ENCODE measurements at regions not wholly inside any gene's neighbourhood (a gene's known extent, or its start where the extent isn't known, plus 50 kb on each side); places are given as distances from the start of the nearest gene placed in this dataset.

DNA sequence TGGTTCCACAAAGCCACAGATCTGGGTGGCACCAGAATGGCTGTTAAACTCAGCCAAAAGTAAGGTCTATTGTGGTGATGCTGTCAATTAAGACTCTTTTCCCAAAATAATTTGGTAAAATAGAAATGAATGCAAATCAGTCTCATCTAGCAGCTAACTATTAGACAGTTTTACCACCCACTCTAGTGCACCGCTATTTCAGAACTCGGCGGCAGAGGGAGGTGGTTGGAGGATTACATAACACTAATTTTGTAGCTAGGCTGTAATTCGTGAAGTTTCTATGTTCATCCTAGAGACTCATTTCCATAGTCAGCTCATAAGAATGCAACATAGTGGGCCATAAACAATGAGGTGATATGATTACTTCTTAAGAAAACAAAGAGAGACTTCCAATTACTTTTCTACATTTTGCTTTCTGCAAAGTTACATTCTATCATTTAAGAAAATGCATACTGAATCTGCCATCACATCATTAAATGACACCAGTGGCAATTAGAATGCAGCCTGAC lies 413.8 kb downstream of the FBXO15 start:
- H3K27ac ChIP-seq (ENCODE audit: low read depth in 1 of 2, low read length in 2 of 2), result no peak overlapping the region
- 89 to 94% methylated on average over 4 of the region's 4 CpGs for WGBS, 2 donors
- DNase-seq, result no peak
- peaks cover 1% of the 10 kb centered on the region for H3K9me3 ChIP-seq (ENCODE audit: control insufficient read depth, low read length)
- intact Hi-C loops (cut with DNase I), result no loop called here
- H3K27me3 ChIP-seq (ENCODE audit: control insufficient read depth in 1 of 2, insufficient read depth in 2 of 2, low read length in 1 of 2), result no peaks in the 10 kb centered on the region
- ATAC-seq (ENCODE audit: low FRiP score), result no peak
- H3K4me1 ChIP-seq (ENCODE audit: control insufficient read depth in 1 of 2, insufficient read depth in 2 of 2, low read length in 2 of 2), result no peaks in the 10 kb centered on the region
- H3K4me3 ChIP-seq (ENCODE audit: low read length in 2 of 2), result no peak overlapping the region
- H3K36me3 ChIP-seq (ENCODE audit: control insufficient read depth in 1 of 2, insufficient read depth in 2 of 2, low read length in 1 of 2), result no peaks in the 10 kb centered on the region

DNA sequence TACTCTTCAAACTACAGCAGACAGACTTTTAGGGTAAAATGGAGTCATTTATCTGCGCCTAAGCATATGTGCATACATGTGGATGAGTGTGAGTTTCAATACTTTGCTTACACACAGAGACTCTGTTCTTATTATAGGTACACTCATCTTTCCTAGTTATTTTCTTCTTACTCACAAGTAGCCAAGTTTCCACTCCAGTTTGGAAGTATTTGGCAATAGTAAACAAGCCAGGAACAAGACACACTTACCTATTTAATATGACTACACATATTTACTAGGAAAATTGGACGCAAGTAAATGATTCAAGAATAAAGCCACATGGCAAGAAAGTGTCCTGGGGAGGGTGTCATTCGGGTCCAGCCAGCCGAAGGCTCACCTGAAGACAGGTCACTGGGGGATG lies 414.3 kb downstream of the FBXO15 start:
- Histone ChIP-seq H3K4me3 (ENCODE audit: low read length in 2 of 2) (no peak overlapping the region), H3K27ac (ENCODE audit: low read depth in 1 of 2, low read length in 2 of 2) (no peak overlapping the region), H3K9me3 (ENCODE audit: control insufficient read depth, low read length) (peaks cover 1% of the 10 kb centered on the region), H3K4me1 (ENCODE audit: control insufficient read depth in 1 of 2, insufficient read depth in 2 of 2, low read length in 2 of 2) (no peaks in the 10 kb centered on the region), H3K27me3 (ENCODE audit: control insufficient read depth in 1 of 2, insufficient read depth in 2 of 2, low read length in 1 of 2) (no peaks in the 10 kb centered on the region), H3K36me3 (ENCODE audit: control insufficient read depth in 1 of 2, insufficient read depth in 2 of 2, low read length in 1 of 2) (no peaks in the 10 kb centered on the region)
- ATAC-seq (ENCODE audit: low FRiP score) (no peak), DNase-seq (no peak)
- WGBS, 2 donors, result 88 to 89% methylated on average over 4 of the region's 4 CpGs
- intact Hi-C loops (cut with DNase I), result no loop called here

DNA sequence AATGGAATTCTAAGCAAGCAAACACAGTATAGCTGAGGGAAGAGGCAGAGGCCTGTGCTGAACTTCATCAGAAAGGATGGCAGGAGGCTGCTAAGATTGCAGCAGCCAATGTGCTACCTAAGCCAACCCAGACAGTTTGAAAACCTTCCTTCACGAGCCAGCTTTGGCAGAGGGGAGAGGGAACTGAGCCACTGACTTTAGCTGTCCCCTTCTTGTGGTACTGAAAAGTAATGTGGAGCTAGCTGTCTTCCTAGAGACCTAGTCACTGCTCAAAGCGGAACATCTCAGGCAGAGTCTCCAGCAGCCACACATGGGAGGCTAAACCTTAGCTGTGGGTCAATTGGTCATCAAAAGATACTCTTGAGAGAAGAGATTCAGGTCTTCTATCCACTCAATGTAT lies 419.0 kb downstream of the FBXO15 start:
- WGBS, 2 donors, result 26 to 45% methylated on average over 2 of the region's 2 CpGs
- no peak overlapping the region for H3K27ac ChIP-seq (ENCODE audit: low read depth in 1 of 2, low read length in 2 of 2)
- no peaks in the 10 kb centered on the region for H3K36me3 ChIP-seq (ENCODE audit: control insufficient read depth in 1 of 2, insufficient read depth in 2 of 2, low read length in 1 of 2)
- H3K9me3 ChIP-seq (ENCODE audit: control insufficient read depth, low read length), result peaks cover 1% of the 10 kb centered on the region
- H3K4me3 ChIP-seq (ENCODE audit: low read length in 2 of 2), result no peak overlapping the region
- no peaks in the 10 kb centered on the region for H3K4me1 ChIP-seq (ENCODE audit: control insufficient read depth in 1 of 2, insufficient read depth in 2 of 2, low read length in 2 of 2)
- intact Hi-C loops (cut with DNase I), result no loop called here
- ATAC-seq (ENCODE audit: low FRiP score) (no peak), DNase-seq (no peak)
- H3K27me3 ChIP-seq (ENCODE audit: control insufficient read depth in 1 of 2, insufficient read depth in 2 of 2, low read length in 1 of 2), result no peaks in the 10 kb centered on the region

DNA sequence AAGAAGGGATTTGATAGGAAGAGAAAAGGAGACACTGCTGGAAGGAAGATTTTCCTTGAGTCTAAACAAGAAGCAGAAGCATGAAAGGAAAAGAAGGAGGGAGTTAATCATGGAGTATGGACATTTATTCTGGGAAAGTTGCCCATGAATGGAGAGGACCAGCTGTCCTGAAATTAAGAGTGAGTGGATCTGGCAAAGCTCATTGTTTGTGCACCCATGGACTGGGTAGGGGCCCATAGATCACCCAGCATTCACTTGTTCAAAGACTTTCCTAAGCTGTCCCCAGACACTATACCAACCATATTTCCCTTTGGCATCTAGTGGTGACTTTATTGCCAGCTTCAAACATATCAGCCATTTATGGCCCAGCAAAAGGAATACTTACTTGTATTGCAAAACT lies 422.7 kb downstream of the FBXO15 start:
- intact Hi-C loops (cut with DNase I), result no loop called here
- ATAC-seq (ENCODE audit: low FRiP score) (no peak), DNase-seq (no peak)
- Histone ChIP-seq H3K4me3 (ENCODE audit: low read length in 2 of 2) (no peak overlapping the region), H3K36me3 (ENCODE audit: control insufficient read depth in 1 of 2, insufficient read depth in 2 of 2, low read length in 1 of 2) (no peaks in the 10 kb centered on the region), H3K27me3 (ENCODE audit: control insufficient read depth in 1 of 2, insufficient read depth in 2 of 2, low read length in 1 of 2) (no peaks in the 10 kb centered on the region), H3K27ac (ENCODE audit: low read depth in 1 of 2, low read length in 2 of 2) (no peak overlapping the region), H3K4me1 (ENCODE audit: control insufficient read depth in 1 of 2, insufficient read depth in 2 of 2, low read length in 2 of 2) (no peaks in the 10 kb centered on the region), H3K9me3 (ENCODE audit: control insufficient read depth, low read length) (no peaks in the 10 kb centered on the region)

DNA sequence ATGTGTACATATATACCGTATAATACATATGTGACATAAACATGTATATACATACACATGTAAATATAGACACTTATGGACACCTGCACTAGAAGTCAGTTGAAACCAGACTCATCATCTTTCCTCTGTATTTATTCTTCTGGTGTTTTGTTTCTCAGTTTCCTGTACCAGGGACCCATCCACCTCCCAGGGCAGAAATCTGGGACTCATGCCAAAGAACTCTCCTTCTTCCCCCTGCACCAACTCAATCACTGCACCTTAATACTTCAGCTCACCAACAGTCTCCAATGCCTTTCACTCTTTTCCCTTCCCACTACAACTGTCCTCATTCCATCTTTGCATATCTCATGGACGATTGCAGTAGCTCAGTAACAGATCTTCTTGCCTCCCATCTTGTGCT lies 428.0 kb downstream of the FBXO15 start:
- no peaks in the 10 kb centered on the region for H3K36me3 ChIP-seq (ENCODE audit: control insufficient read depth in 1 of 2, insufficient read depth in 2 of 2, low read length in 1 of 2)
- DNase-seq, result no peak
- no peak for ATAC-seq (ENCODE audit: low FRiP score)
- intact Hi-C loops (cut with DNase I), result no loop called here
- H3K27me3 ChIP-seq (ENCODE audit: control insufficient read depth in 1 of 2, insufficient read depth in 2 of 2, low read length in 1 of 2), result no peaks in the 10 kb centered on the region
- no peaks in the 10 kb centered on the region for H3K4me1 ChIP-seq (ENCODE audit: control insufficient read depth in 1 of 2, insufficient read depth in 2 of 2, low read length in 2 of 2)
- H3K27ac ChIP-seq (ENCODE audit: low read depth in 1 of 2, low read length in 2 of 2), result no peak overlapping the region
- 70 to 79% methylated on average over 2 of the region's 2 CpGs for WGBS, 2 donors
- no peak overlapping the region for H3K4me3 ChIP-seq (ENCODE audit: low read length in 2 of 2)
- H3K9me3 ChIP-seq (ENCODE audit: control insufficient read depth, low read length), result no peaks in the 10 kb centered on the region

DNA sequence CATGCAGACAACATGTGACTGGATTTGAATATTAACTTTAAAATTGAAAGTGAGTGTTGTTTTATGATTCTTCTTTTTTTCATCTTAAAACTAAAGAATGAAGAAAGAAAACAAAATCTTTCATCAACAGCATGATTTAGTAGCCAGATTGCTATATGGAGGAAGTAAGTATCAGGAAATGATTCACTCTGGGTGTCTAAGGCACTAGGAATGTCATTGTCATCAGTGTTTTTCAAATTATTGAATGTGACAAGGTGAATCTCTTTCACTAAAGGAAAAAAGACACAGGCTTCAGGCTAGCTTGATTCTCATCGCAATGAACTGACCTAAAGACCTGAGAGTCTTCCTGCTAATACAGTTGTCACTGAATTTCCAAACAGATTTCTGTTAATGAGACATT lies 430.1 kb downstream of the FBXO15 start:
- no peaks in the 10 kb centered on the region for H3K27me3 ChIP-seq (ENCODE audit: control insufficient read depth in 1 of 2, insufficient read depth in 2 of 2, low read length in 1 of 2)
- H3K9me3 ChIP-seq (ENCODE audit: control insufficient read depth, low read length), result no peaks in the 10 kb centered on the region
- DNase-seq (no peak), ATAC-seq (ENCODE audit: low FRiP score) (no peak)
- H3K4me1 ChIP-seq (ENCODE audit: control insufficient read depth in 1 of 2, insufficient read depth in 2 of 2, low read length in 2 of 2), result no peaks in the 10 kb centered on the region
- WGBS, 2 donors, result 85 to 93% methylated on average over 1 of the region's 1 CpG
- no peak overlapping the region for H3K27ac ChIP-seq (ENCODE audit: low read depth in 1 of 2, low read length in 2 of 2)
- H3K4me3 ChIP-seq (ENCODE audit: low read length in 2 of 2), result no peak overlapping the region
- no peaks in the 10 kb centered on the region for H3K36me3 ChIP-seq (ENCODE audit: control insufficient read depth in 1 of 2, insufficient read depth in 2 of 2, low read length in 1 of 2)
- intact Hi-C loops (cut with DNase I), result no loop called here

DNA sequence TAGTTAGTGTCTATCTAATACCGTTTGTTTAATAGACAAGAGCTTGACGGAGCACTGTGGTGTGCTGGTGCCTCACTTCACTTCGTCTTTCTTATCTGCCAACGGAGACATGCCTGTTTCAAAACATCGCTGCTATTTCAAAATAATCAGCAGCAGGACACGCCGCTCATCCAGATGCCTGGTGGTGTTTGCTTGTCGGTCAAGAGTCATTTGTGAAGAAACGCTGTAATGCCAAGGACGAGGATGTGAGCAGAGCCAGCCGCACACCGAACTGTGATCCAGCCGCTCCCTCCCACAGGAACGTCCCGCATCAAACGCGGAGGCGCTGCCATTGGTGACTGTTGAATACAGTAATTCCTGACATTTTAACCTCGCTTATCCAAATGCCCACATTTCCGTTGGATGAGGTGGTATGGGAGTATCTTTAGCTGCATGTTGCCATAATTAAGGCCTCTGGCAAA lies 432.4 kb downstream of the FBXO15 start:
- no peak for DNase-seq
- ATAC-seq (ENCODE audit: low FRiP score), result no peak
- intact Hi-C loops (cut with DNase I), result no loop called here
- H3K9me3 ChIP-seq (ENCODE audit: control insufficient read depth, low read length), result no peaks in the 10 kb centered on the region
- no peak overlapping the region for H3K4me3 ChIP-seq (ENCODE audit: low read length in 2 of 2)
- WGBS, 2 donors, result 55 to 67% methylated on average over 20 of the region's 20 CpGs
- no peaks in the 10 kb centered on the region for H3K36me3 ChIP-seq (ENCODE audit: control insufficient read depth in 1 of 2, insufficient read depth in 2 of 2, low read length in 1 of 2)
- no peaks in the 10 kb centered on the region for H3K27me3 ChIP-seq (ENCODE audit: control insufficient read depth in 1 of 2, insufficient read depth in 2 of 2, low read length in 1 of 2)
- no peaks in the 10 kb centered on the region for H3K4me1 ChIP-seq (ENCODE audit: control insufficient read depth in 1 of 2, insufficient read depth in 2 of 2, low read length in 2 of 2)
- no peak overlapping the region for H3K27ac ChIP-seq (ENCODE audit: low read depth in 1 of 2, low read length in 2 of 2)

DNA sequence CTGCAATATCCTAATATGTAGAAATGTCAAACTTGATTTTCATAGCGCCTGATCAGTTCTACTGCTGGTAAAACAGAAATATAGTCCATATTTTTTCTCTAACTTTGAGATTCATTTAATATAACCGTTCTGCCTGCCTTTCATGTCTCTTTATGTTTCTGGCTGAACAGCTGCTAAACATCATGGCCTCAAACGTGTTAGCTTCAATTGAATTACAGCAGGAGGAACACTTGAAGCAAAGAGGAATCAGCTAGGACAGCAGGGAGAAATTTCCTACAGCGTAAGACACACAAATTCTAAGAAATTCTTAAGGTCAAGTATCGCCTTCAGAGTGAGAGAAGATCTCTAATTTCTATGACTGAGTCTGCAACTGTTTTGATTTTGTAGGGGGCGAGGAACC lies 433.2 kb downstream of the FBXO15 start:
- Histone ChIP-seq H3K27me3 (ENCODE audit: control insufficient read depth in 1 of 2, insufficient read depth in 2 of 2, low read length in 1 of 2) (no peaks in the 10 kb centered on the region), H3K4me3 (ENCODE audit: low read length in 2 of 2) (no peak overlapping the region), H3K36me3 (ENCODE audit: control insufficient read depth in 1 of 2, insufficient read depth in 2 of 2, low read length in 1 of 2) (no peaks in the 10 kb centered on the region), H3K27ac (ENCODE audit: low read depth in 1 of 2, low read length in 2 of 2) (no peak overlapping the region), H3K9me3 (ENCODE audit: control insufficient read depth, low read length) (no peaks in the 10 kb centered on the region), H3K4me1 (ENCODE audit: control insufficient read depth in 1 of 2, insufficient read depth in 2 of 2, low read length in 2 of 2) (no peaks in the 10 kb centered on the region)
- no peak for DNase-seq
- intact Hi-C loops (cut with DNase I), result no loop called here
- ATAC-seq (ENCODE audit: low FRiP score), result no peak
- WGBS, 2 donors, result 56 to 70% methylated on average over 6 of the region's 6 CpGs

DNA sequence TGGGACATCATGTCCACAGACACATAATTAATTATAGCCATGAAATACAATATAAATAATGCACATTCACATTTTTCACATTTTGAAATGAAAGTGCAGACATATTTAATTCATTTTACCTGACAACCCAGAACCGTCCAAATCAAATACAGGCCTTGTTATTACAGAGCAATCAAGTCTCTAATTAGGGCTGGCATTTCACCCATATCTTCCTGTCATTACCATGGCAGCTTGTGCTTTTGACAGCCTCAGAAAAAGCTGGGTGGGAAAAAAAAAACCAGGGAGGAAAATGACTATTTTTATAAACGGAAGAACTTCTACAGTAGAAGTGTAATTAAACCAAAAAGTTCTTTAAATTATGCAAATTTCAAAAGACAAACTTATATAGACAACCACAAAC lies 436.4 kb downstream of the FBXO15 start:
- no peaks in the 10 kb centered on the region for H3K27me3 ChIP-seq (ENCODE audit: control insufficient read depth in 1 of 2, insufficient read depth in 2 of 2, low read length in 1 of 2)
- intact Hi-C loops (cut with DNase I), result no loop called here
- H3K9me3 ChIP-seq (ENCODE audit: control insufficient read depth, low read length), result peaks cover 2% of the 10 kb centered on the region
- H3K27ac ChIP-seq (ENCODE audit: low read depth in 1 of 2, low read length in 2 of 2), result no peak overlapping the region
- H3K4me3 ChIP-seq (ENCODE audit: low read length in 2 of 2), result no peak overlapping the region
- no peaks in the 10 kb centered on the region for H3K4me1 ChIP-seq (ENCODE audit: control insufficient read depth in 1 of 2, insufficient read depth in 2 of 2, low read length in 2 of 2)
- DNase-seq, result no peak
- ATAC-seq (ENCODE audit: low FRiP score), result no peak
- H3K36me3 ChIP-seq (ENCODE audit: control insufficient read depth in 1 of 2, insufficient read depth in 2 of 2, low read length in 1 of 2), result no peaks in the 10 kb centered on the region
- 25 to 26% methylated on average over 2 of the region's 2 CpGs for WGBS, 2 donors

All from aorta (tissue), 5 donors.